Upper lobe of right lung (tissue), 1 donor: ENCODE measurements at regions not wholly inside any gene's neighbourhood (a gene's known extent, or its start where the extent isn't known, plus 50 kb on each side); places are given as distances from the start of the nearest gene placed in this dataset.

Experiments
- ATAC-seq: fragments of 200-7000 bp; cut with Tn5 transposase; one replicate; pipeline ENCODE4 v1.9.1; 2020; ENCODE audit warnings: mild to moderate bottlenecking, moderate library complexity
- DNase-seq: peaks from one replicate; pipeline ENCODE4 v3.0.0-alpha.2; 2020
- H3K27ac ChIP-seq: fragments of 200-600 bp; one replicate; pipeline ENCODE4 v1.8.0; 2022
- H3K27me3 ChIP-seq: fragments of 200-600 bp; one replicate; pipeline ENCODE4 v1.8.0; 2022; ENCODE audit warnings: mild to moderate bottlenecking
- H3K36me3 ChIP-seq: fragments of 200-600 bp; one replicate; pipeline ENCODE4 v1.8.0; 2022
- H3K4me1 ChIP-seq: fragments of 200-600 bp; one replicate; pipeline ENCODE4 v1.8.0; 2022
- H3K4me3 ChIP-seq: fragments of 200-600 bp; one replicate; pipeline ENCODE4 v1.8.0; 2022; ENCODE audit warnings: mild to moderate bottlenecking
- H3K9me3 ChIP-seq: fragments of 200-600 bp; one replicate; pipeline ENCODE4 v1.8.0; 2022
- intact Hi-C: fragments of 100-400 bp; cut with DNase I; formaldehyde crosslinking; loops from one replicate; pipeline ENCODE4 v1.11.0; 2022
- TF ChIP-seq, protein P1 (sequence below): fragments of 200-600 bp; IDR thresholded peaks from one replicate; pipeline ENCODE4 v1.8.0; 2022; ENCODE audit warnings: antibody characterized with exemption
- donor health status: DM: no; HTN: yes; CAD: no; lungs with severe emphysema.

DNA sequence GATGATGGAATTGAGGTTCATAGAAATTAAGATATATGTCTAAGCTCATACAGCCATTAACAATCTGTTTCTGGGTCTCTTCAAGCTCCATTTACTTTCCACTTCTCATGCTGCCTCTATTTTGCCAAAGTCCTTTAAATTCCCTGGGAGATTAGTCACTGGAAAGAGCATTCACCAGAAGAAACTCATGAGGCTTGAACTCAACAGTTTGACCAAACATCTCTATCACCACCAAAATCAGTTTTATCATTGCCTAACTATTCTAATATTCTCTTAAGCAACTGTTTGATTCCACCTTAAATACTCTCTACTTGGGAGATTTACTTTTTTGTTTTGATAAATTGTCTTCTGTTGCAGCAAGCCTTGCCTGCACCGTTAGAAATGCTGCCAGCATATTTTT lies 881.3 kb downstream of the KCNA4 start:
- TF ChIP-seq, protein P1, sequence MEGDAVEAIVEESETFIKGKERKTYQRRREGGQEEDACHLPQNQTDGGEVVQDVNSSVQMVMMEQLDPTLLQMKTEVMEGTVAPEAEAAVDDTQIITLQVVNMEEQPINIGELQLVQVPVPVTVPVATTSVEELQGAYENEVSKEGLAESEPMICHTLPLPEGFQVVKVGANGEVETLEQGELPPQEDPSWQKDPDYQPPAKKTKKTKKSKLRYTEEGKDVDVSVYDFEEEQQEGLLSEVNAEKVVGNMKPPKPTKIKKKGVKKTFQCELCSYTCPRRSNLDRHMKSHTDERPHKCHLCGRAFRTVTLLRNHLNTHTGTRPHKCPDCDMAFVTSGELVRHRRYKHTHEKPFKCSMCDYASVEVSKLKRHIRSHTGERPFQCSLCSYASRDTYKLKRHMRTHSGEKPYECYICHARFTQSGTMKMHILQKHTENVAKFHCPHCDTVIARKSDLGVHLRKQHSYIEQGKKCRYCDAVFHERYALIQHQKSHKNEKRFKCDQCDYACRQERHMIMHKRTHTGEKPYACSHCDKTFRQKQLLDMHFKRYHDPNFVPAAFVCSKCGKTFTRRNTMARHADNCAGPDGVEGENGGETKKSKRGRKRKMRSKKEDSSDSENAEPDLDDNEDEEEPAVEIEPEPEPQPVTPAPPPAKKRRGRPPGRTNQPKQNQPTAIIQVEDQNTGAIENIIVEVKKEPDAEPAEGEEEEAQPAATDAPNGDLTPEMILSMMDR = no peak
- Histone ChIP-seq H3K4me3 (no peak overlapping the region), H3K36me3 (no peaks in the 10 kb centered on the region), H3K27me3 (no peaks in the 10 kb centered on the region), H3K9me3 (no peaks in the 10 kb centered on the region), H3K27ac (no peak overlapping the region), H3K4me1 (no peaks in the 10 kb centered on the region)
- intact Hi-C loops = no loop called here
- DNase-seq (no peak), ATAC-seq (no peak)

DNA sequence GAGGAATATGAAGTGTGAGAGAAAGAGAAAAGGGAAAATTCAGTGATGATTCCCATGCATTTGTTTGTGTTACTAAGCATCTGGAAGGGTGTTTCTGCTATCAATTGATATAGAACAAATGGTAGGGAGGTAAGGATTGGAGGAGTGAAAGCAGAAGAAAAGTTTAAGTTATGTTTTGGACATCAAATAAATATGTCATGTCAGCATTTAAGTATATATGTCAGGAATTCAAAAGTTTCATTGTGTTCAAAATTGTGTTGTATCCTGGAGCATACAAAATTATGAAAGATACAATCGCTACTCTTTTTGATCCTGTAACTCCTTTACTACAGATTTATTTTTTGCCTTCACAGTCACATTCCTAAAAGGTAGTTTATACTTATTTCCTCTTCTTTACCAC lies 885.8 kb downstream of the KCNA4 start:
- Histone ChIP-seq H3K4me3 (no peak overlapping the region), H3K36me3 (no peaks in the 10 kb centered on the region), H3K4me1 (no peaks in the 10 kb centered on the region), H3K9me3 (no peaks in the 10 kb centered on the region), H3K27me3 (no peaks in the 10 kb centered on the region), H3K27ac (no peak overlapping the region)
- TF ChIP-seq, protein P1 = no peak
- intact Hi-C loops = no loop called here
- ATAC-seq (no peak), DNase-seq (no peak)

DNA sequence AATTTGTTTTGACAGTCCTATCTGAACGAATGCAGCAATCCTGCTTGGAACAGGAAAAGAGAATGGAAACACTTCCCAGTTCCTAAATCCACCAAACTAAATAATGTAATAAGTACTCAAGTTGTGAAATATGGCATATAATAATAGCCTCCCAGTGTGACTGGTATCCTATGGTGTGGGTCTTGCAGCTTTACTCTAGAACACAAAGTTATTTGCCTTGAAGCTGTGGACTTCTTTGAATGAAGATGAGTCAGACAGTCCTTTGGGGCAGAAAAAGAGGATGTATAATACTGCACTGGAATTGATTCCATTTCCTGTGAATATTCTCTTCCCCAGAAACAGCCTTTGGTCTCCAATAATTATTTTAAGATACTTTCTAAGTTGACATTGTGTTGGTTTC lies 887.0 kb downstream of the KCNA4 start:
- ATAC-seq (no peak), DNase-seq (no peak)
- Histone ChIP-seq H3K27me3 (no peaks in the 10 kb centered on the region), H3K4me3 (no peak overlapping the region), H3K9me3 (no peaks in the 10 kb centered on the region), H3K4me1 (no peaks in the 10 kb centered on the region), H3K36me3 (no peaks in the 10 kb centered on the region), H3K27ac (no peak overlapping the region)
- intact Hi-C loops = no loop called here
- TF ChIP-seq, protein P1 = no peak

DNA sequence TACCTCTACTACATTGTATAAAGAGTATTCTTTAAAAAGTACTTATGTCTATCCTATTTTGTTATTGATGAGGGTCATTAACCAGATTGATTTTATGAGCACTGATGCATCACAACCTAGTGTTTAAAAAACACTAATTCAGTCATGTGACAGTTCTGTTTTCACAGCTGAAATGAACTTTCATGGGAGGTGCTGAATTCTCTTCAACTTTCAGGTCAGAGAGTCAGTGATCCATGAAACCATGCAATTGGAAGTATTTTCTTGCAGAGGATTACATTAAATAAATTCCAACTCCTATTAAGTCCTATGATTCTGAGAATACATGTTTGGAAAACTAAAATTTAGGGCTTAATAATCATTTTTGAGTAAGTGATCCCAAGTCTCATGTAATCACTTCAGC lies 889.4 kb downstream of the KCNA4 start:
- Histone ChIP-seq H3K27ac (no peak overlapping the region), H3K9me3 (no peaks in the 10 kb centered on the region), H3K4me1 (no peaks in the 10 kb centered on the region), H3K36me3 (no peaks in the 10 kb centered on the region), H3K4me3 (no peak overlapping the region), H3K27me3 (no peaks in the 10 kb centered on the region)
- TF ChIP-seq, protein P1 = no peak
- no peak for DNase-seq
- no peak for ATAC-seq
- intact Hi-C loops = no loop called here

DNA sequence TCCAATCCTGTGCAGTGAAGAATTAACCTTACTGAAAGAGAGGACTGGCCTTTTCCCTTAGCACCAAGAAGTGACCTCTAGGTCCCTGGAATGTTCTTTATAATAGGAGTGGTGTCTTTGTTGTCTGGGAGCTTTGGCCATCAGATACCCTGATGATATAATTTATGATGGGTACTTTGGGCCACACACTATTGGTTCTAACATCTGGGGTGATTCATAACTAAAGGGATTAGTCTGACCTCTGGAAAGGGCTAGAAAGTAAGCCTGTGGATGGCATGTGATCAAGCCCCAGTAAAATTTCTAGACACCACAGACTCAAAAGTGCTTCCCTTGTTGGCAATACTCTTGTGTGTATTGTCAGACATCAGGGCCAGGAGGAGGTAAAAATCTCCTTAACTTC lies 891.2 kb downstream of the KCNA4 start:
- Histone ChIP-seq H3K9me3 (no peaks in the 10 kb centered on the region), H3K36me3 (no peaks in the 10 kb centered on the region), H3K4me1 (no peaks in the 10 kb centered on the region), H3K27me3 (no peaks in the 10 kb centered on the region), H3K4me3 (no peak overlapping the region), H3K27ac (no peak overlapping the region)
- TF ChIP-seq, protein P1 = no peak
- no peak for DNase-seq
- intact Hi-C loops = no loop called here
- ATAC-seq = no peak

DNA sequence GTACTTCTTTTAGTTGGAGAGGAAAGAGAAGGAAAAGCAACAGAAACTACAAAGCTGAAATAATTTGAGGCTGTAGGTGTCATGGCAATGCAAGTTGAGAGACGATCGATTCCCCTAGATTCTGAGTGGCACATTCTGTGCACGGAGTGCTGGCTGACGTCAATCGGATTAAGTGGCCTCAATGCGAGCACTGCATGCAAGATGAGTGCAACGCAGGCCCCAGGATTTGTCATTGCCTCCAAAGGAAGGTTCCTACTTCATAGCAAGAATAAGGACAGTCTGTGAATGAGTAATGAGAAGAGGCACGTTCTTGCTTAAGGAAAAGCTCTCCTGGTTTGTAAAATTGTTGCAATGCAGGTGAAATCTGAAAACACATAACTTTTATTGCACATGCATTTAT lies 892.4 kb downstream of the KCNA4 start:
- TF ChIP-seq, protein P1 = no peak
- H3K27me3 ChIP-seq = no peaks in the 10 kb centered on the region
- intact Hi-C loops = no loop called here
- ATAC-seq = no peak
- H3K36me3 ChIP-seq = no peaks in the 10 kb centered on the region
- H3K27ac ChIP-seq = no peak overlapping the region
- no peak overlapping the region for H3K4me3 ChIP-seq
- H3K9me3 ChIP-seq = no peaks in the 10 kb centered on the region
- peaks cover 6% of the 10 kb centered on the region for H3K4me1 ChIP-seq
- no peak for DNase-seq
